Activated naive CD8-positive, alpha-beta T cell treated with anti-CD3 and anti-CD28 coated beads, Interleukin-2, amount 50 U/mL, for 24 hours (primary cell): ENCODE measurements at regions not wholly inside any gene's neighbourhood (a gene's known extent, or its start where the extent isn't known, plus 50 kb on each side); places are given as distances from the start of the nearest gene placed in this dataset.
"Not testable (repeated sequence)": the region's sequence is repeated elsewhere in the genome, so short reads cannot be mapped to it uniquely, and the experiment has no call there.

Experiments used
- ATAC-seq: fragments of 150-1000 bp; cut with Tn5 transposase; one replicate; pipeline ENCODE4 v1.10.0; 2021
- DNase-seq: peaks from one replicate; pipeline ENCODE4 v3.0.0; 2021
- H3K27ac Mint-ChIP-seq: one replicate; pipeline ENCODE4 v1.8.0; 2021; ENCODE audit warnings: mild to moderate bottlenecking, mixed read lengths
- H3K27me3 Mint-ChIP-seq: one replicate; pipeline ENCODE4 v1.8.0; 2021; ENCODE audit warnings: mixed read lengths
- H3K36me3 Mint-ChIP-seq: one replicate; pipeline ENCODE4 v1.8.0; 2021; ENCODE audit warnings: low read depth, mixed read lengths
- H3K4me1 Mint-ChIP-seq: one replicate; pipeline ENCODE4 v1.8.0; 2021; ENCODE audit warnings: mixed read lengths
- H3K4me3 Mint-ChIP-seq: one replicate; pipeline ENCODE4 v1.8.0; 2021; ENCODE audit warnings: mild to moderate bottlenecking, moderate library complexity, mixed read lengths
- H3K9me3 Mint-ChIP-seq: one replicate; pipeline ENCODE4 v1.8.0; 2021; ENCODE audit warnings: mixed read lengths

DNA sequence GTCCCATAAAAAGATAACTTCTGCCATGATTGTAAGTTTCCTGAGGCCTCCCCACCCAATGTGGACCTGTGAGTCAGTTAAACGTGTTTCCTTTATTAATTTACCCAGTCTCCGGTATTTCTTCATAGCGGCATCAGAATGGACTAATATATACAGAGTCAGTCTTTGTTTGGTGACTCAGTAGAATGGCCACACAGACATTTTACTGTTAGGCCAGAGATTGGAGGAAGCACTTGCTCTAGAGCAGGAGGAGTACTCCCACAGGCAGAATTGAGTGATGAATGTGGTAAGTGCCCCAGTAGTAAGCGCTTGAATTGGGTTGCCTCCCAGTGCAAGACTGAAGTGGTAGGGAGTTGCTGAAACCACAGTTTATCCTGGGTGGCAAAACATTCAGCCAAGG is 149.5 kb upstream of the SMIM30 start:
- peaks cover 25% of the 10 kb centered on the region for H3K9me3 Mint-ChIP-seq
- H3K27me3 Mint-ChIP-seq: peaks cover 2% of the 10 kb centered on the region
- peaks cover 1% of the 10 kb centered on the region for H3K36me3 Mint-ChIP-seq
- H3K4me3 Mint-ChIP-seq: no peak overlapping the region
- no peaks in the 10 kb centered on the region for H3K4me1 Mint-ChIP-seq
- H3K27ac Mint-ChIP-seq: no peak overlapping the region
- ATAC-seq (no peak), DNase-seq (no peak)

DNA sequence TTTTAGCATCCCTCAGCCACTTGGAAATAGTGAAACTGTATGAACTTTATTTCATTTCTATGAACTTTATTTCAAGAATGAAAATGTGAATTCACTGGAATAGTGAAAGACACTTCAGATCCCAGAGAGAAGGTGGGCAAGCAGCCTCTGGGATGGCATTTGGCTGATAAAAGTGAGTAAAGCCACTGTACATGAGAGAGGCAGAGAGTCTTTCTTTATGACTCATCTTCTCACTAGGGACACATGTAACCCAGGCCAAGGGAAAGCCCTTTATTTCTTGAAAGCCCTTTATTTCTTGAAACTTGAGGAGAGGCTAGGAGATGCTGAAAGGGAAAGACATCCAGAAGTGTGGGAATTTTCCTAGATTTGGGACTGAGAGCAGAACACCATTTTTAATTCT is 148.9 kb upstream of the SMIM30 start:
- no peak overlapping the region for H3K4me3 Mint-ChIP-seq
- H3K27me3 Mint-ChIP-seq: peaks cover 2% of the 10 kb centered on the region
- H3K4me1 Mint-ChIP-seq: no peaks in the 10 kb centered on the region
- H3K27ac Mint-ChIP-seq: no peak overlapping the region
- ATAC-seq: no peak
- H3K36me3 Mint-ChIP-seq: peaks cover under 1% of the 10 kb centered on the region
- H3K9me3 Mint-ChIP-seq: peaks cover 25% of the 10 kb centered on the region
- DNase-seq: no peak

DNA sequence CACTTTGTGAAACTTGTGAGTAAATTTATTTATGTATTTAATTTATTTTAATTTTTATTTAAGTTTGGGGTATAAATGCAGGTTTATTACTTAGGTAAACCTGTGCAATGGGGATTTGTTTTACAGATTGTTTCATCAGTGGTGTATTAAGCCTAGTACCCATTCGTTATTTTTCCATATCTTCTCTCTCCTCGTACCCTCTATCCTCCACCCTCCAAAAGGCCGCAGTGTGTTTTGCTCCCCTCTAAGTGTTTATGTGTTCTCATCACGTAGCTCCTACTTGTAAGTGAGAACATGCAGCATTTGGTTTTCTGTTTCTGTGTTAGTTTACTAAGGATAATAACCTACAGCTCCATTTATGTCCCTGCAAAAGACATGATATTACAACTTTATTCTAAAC is 145.4 kb upstream of the SMIM30 start:
- Mint-ChIP-seq H3K27me3 (peaks cover 2% of the 10 kb centered on the region), H3K4me3 (no peak overlapping the region), H3K36me3 (no peaks in the 10 kb centered on the region), H3K4me1 (no peaks in the 10 kb centered on the region), H3K9me3 (peaks cover 9% of the 10 kb centered on the region), H3K27ac (no peak overlapping the region)
- DNase-seq: no peak
- no peak for ATAC-seq

DNA sequence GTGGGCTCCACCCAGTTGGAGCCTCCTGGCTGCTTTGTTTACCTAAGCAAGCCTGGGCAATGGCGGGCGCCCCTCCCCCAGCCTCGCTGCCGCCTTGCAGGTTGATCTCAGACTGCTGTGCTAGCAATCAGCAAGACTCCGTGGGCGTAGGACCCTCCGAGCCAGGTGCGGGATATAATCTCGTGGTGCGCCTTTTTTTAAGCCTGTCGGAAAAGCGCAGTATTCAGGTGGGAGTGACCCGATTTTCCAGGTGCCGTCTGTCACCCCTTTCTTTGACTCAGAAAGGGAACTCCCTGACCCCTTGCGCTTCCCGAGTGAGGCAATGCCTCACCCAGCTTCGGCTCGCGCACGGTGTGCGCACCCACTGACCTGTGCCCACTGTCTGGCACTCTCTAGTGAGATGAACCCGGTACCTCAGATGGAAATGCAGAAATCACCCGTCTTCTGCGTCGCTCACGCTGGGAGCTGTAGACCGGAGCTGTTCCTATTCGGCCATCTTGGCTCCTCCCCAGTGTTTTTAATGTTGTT is 144.9 kb upstream of the SMIM30 start:
- not testable (repeated sequence) for H3K36me3 Mint-ChIP-seq

DNA sequence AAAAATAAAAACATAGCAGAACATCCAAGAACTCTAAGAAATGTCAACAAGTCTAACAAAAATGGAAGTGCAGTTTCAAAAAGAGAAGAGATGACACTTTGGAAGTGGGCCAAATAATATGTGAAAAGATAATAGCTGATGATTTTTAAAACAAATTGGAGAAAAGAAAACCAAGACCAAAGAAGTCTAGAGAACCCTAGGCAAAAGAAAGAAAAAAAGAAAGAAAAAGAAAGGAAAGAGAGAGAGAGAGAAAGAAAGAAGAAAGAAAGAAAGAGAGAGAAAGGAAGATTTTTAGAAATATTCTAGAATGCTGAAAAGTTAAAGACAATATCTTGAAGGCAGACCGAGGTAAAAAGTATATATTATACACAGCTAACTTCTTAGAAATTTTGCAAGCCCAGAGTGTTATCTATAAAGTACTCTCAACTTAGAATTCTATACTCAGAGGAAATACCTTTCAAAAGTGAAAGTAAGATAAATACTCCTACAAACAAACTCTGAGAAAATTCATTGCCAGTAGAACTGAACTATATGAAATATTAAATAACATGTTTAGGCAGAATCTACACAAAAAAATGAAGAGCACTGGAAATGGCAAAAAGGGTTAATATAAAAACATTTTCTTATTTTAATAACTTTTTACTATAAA is 138.7 kb upstream of the SMIM30 start:
- no peaks in the 10 kb centered on the region for H3K36me3 Mint-ChIP-seq
- DNase-seq (no peak), ATAC-seq (no peak)
- H3K9me3 Mint-ChIP-seq: peaks cover 6% of the 10 kb centered on the region
- no peak overlapping the region for H3K4me3 Mint-ChIP-seq
- no peaks in the 10 kb centered on the region for H3K27me3 Mint-ChIP-seq
- H3K4me1 Mint-ChIP-seq: no peaks in the 10 kb centered on the region
- H3K27ac Mint-ChIP-seq: no peak overlapping the region

More for the DNA sequence above, 144.9 kb upstream of the SMIM30 start:
- ATAC-seq, H3K27ac Mint-ChIP-seq, H3K4me3 Mint-ChIP-seq, H3K9me3 Mint-ChIP-seq, DNase-seq, H3K4me1 Mint-ChIP-seq, H3K27me3 Mint-ChIP-seq: not testable (repeated sequence)

DNA sequence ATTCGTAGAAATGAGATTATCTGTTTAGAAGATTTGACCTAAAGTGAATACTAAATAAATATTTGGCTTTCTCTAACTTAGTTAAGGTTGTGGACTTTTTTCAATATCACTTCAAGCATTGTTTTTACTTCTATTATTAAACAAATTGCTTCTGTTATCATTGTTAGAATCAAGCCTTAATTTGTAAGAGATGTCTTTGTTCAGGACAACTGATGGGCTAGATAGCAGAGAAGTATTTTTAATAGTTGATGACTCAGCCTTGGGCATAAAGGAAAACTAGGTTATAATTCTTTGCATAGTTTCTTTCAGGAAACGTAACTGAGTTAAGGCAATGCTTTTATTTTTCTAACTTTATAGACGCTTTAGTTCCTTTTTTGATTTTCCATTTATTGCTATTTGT is 128.8 kb upstream of the SMIM30 start:
- no peak for DNase-seq
- H3K27me3 Mint-ChIP-seq: no peaks in the 10 kb centered on the region
- no peak for ATAC-seq
- no peaks in the 10 kb centered on the region for H3K36me3 Mint-ChIP-seq
- no peaks in the 10 kb centered on the region for H3K4me1 Mint-ChIP-seq
- H3K27ac Mint-ChIP-seq: no peak overlapping the region
- no peak overlapping the region for H3K4me3 Mint-ChIP-seq
- H3K9me3 Mint-ChIP-seq: no peaks in the 10 kb centered on the region

DNA sequence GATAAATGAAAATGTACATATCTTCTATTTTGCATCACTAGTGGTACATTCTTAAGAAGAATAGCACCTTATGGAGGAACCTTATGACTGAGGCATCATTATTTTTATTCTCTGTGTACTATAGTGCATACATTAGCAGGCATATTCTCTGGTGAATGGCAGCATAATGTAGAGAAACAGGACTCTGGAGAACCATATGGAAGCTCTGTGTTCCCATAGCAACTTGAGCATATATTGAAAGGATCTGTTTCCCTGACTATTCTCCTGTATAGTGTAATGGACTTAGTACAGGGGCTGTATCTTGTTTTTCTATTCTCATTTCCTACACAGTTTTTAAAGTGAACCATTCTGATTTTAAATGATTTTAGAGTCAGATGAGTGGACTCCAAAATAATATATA is 128.4 kb upstream of the SMIM30 start:
- no peak overlapping the region for H3K4me3 Mint-ChIP-seq
- no peaks in the 10 kb centered on the region for H3K4me1 Mint-ChIP-seq
- no peak overlapping the region for H3K27ac Mint-ChIP-seq
- ATAC-seq (no peak), DNase-seq (no peak)
- no peaks in the 10 kb centered on the region for H3K27me3 Mint-ChIP-seq
- H3K36me3 Mint-ChIP-seq: no peaks in the 10 kb centered on the region
- no peaks in the 10 kb centered on the region for H3K9me3 Mint-ChIP-seq

DNA sequence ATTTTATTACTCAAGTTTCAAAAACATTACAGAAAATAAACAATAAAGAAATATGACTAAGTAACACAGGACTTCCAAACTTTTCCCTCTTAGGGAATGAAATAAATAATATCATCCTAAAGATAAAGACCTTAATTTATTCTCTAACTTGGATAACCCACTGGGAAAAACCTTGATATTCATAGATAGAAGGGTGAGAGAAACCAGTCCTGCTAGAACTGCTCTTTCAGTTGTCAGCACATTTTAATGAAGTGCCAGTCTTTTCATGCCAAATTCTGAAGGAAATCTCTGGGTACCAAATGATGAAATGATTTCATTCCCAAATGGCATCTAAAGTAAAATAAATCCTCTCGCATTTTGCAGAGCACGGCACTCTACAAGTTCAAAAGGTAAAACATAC is 114.5 kb upstream of the SMIM30 start:
- peaks cover 1% of the 10 kb centered on the region for H3K27me3 Mint-ChIP-seq
- no peak overlapping the region for H3K4me3 Mint-ChIP-seq
- H3K4me1 Mint-ChIP-seq: no peaks in the 10 kb centered on the region

DNA sequence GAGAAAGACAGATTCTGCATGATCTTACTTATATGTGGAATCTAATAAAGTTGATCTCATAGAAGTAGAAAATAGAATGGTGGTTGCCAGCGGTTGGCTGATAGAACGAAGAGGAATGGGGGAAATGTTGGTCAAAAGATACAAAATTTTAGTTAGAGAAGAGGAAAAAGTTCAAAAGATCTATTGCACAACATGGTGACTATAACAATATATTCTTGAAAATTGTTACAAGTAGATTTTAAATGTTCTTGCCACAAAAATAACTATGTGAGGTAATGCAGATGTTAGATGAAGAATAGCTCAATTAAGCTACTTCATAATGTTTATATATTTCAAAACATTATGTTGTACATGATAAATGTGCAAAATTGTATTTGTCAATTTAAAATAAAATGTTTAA is 112.3 kb upstream of the SMIM30 start:
- Mint-ChIP-seq H3K36me3 (no peaks in the 10 kb centered on the region), H3K27ac (no peak overlapping the region), H3K4me3 (no peak overlapping the region), H3K27me3 (peaks cover 1% of the 10 kb centered on the region), H3K9me3 (peaks cover 17% of the 10 kb centered on the region), H3K4me1 (no peaks in the 10 kb centered on the region)
- no peak for DNase-seq
- no peak for ATAC-seq

More for the DNA sequence above, 114.5 kb upstream of the SMIM30 start:
- Mint-ChIP-seq H3K27ac (no peak overlapping the region), H3K36me3 (no peaks in the 10 kb centered on the region), H3K9me3 (peaks cover 3% of the 10 kb centered on the region)
- ATAC-seq: no peak
- DNase-seq: no peak

DNA sequence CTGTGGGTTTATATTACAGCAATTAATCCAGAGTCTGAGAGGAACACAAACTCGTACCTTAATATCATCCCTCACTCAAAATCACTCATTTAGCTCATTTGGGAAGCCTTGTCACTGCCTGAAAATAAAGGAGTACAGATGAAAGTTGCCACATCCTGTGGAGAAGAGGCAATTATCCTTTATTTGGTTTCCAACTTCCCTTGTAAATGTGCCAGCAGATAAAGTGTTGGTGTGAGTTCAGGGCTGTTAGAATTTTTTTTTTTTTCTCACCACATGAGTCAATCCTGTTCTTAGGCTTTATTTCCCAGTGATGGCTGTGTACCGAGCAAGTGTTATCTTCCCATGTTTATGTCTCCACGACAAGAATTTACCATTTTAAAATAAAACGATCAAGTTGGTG is 99.0 kb upstream of the SMIM30 start:
- Mint-ChIP-seq H3K36me3 (no peaks in the 10 kb centered on the region), H3K4me1 (no peaks in the 10 kb centered on the region), H3K27ac (no peak overlapping the region), H3K9me3 (no peaks in the 10 kb centered on the region), H3K27me3 (no peaks in the 10 kb centered on the region), H3K4me3 (no peak overlapping the region)
- no peak for ATAC-seq
- DNase-seq: no peak

DNA sequence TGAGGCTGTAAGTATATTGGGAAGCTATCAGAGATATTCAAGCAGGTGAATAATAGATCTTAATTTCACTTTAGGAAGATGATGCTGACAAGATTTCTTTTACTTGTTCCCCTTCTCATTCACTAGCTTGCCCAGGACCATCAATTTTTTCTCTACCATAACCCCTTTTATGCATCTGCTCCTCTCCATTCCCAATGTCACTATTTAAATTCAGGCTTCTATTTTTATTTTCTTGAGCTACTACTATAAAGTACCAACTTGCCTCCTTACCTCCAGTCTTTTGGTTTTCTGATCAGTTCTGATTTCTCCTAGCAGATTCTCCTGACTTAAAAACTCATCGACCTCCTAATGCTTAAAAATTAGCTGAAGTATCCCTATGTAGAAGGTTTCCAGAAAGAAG is 97.7 kb upstream of the SMIM30 start:
- Mint-ChIP-seq H3K27me3 (no peaks in the 10 kb centered on the region), H3K4me1 (no peaks in the 10 kb centered on the region), H3K4me3 (no peak overlapping the region), H3K27ac (no peak overlapping the region), H3K9me3 (no peaks in the 10 kb centered on the region), H3K36me3 (no peaks in the 10 kb centered on the region)
- no peak for DNase-seq
- ATAC-seq: no peak

DNA sequence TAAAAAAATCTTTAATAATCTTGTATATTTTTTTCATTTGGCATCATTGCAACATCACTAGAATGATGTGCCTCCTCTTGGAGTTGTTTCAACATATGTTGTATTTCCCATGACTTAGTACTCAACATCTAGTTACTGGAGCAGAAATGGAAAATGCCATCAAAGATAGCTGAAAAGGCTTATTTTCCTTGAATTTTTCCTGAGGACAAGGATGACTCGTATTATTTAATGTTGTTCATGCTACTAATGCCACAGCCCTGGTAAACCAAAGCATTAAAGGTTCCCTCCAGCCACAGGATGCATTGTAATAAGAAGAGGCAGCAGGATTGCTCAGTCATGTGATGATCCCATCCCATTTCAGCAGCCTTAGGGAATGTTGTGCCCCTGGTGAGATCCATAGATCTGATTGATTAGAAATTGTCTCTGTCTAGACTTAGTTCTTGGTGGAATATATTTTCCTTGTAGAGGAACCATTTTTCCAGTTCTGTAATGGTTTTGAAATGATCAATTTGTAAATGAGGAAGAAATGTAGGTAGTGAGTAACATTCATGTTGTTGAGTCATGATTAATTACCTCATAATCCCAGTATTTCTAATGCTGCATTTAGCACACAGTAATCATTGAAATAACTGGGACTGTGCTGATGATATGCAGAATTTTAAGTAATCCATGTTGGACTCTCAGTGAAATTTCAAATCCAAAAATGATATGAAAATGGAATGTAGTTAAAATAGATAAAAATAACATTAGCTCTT is 91.3 kb upstream of the SMIM30 start:
- no peaks in the 10 kb centered on the region for H3K36me3 Mint-ChIP-seq
- no peak for DNase-seq
- no peak for ATAC-seq
- H3K4me1 Mint-ChIP-seq: no peaks in the 10 kb centered on the region
- H3K27ac Mint-ChIP-seq: no peak overlapping the region
- H3K27me3 Mint-ChIP-seq: peaks cover 2% of the 10 kb centered on the region
- no peaks in the 10 kb centered on the region for H3K9me3 Mint-ChIP-seq
- H3K4me3 Mint-ChIP-seq: no peak overlapping the region

DNA sequence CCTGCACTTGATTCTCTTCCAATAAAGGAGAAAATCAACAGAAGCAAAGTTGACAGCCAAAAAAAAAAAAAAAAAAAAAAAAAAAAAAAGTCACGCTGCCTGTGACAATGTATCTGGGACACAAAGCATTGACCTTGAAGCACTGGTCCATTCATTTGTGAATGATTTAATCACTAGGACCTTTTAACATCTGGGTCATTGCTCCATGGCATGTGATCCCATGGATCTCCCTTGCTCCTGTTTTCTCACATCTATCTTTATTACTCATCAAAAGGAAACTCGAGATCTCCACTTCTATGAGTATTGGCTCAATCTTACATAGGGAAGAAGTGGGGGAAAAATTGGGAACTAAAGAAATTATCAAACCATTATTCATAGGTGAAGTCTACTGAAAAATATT is 89.6 kb upstream of the SMIM30 start:
- Mint-ChIP-seq H3K27ac (no peak overlapping the region), H3K4me1 (no peaks in the 10 kb centered on the region), H3K27me3 (peaks cover 2% of the 10 kb centered on the region), H3K9me3 (no peaks in the 10 kb centered on the region), H3K4me3 (no peak overlapping the region), H3K36me3 (no peaks in the 10 kb centered on the region)
- DNase-seq: no peak
- ATAC-seq: no peak

DNA sequence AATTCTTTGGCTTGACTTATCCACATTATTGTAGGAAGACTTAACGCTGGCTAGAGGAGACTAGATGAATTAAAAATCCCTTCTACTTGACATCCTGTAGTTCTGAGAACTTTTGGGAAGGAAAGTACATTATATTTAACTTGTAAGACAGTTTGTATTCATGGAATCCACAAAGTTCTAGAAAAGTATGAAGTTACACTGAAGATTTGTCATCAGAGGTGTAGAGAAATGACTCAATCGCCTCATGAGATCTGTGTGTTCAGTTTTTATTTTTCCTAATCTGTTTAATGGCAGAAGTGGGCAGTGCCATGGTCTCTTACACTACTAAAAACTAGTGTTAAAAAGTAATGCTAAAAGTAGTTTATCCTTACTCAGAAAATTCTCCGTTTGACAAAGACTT is 89.1 kb upstream of the SMIM30 start:
- H3K4me1 Mint-ChIP-seq: no peaks in the 10 kb centered on the region
- H3K36me3 Mint-ChIP-seq: no peaks in the 10 kb centered on the region
- DNase-seq (no peak), ATAC-seq (no peak)
- peaks cover 2% of the 10 kb centered on the region for H3K27me3 Mint-ChIP-seq
- no peak overlapping the region for H3K27ac Mint-ChIP-seq
- H3K4me3 Mint-ChIP-seq: no peak overlapping the region
- H3K9me3 Mint-ChIP-seq: no peaks in the 10 kb centered on the region

DNA sequence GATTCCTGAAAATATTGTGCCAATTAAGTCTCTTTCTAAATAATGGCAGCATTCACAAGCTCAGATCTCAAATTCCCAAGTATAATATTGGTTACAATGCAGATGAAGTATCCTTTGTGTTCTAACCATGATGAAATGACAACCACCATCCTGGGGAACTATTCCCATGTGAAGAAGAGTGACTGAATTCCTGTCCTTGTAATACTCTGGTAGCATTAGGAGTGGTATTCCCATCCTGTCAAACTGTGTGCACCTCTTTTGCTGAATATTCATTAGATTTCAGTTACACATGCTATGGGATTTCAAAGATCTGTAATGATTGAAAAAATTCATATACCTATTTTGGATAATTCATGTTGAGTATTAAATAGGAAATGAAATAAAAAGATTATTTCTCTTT is 86.1 kb upstream of the SMIM30 start:
- Mint-ChIP-seq H3K4me3 (no peak overlapping the region), H3K27ac (no peak overlapping the region), H3K9me3 (no peaks in the 10 kb centered on the region), H3K4me1 (no peaks in the 10 kb centered on the region), H3K36me3 (no peaks in the 10 kb centered on the region), H3K27me3 (peaks cover 4% of the 10 kb centered on the region)
- ATAC-seq: no peak
- no peak for DNase-seq
